Endometrial microvascular endothelial cells (primary cell): ENCODE measurements at regions not wholly inside any gene's neighbourhood (a gene's known extent, or its start where the extent isn't known, plus 50 kb on each side); places are given as distances from the start of the nearest gene placed in this dataset.

ENCODE experiments used
- in situ Hi-C: cut with HindIII; loops from 2 replicates; pipeline ENCODE4 v1.10.0; 2017; ENCODE audit warnings: low sequenced_read_pairs, low pct_unique_long_range_greater_than_20kb; ENCODE audit errors: inconsistent ontology term

DNA sequence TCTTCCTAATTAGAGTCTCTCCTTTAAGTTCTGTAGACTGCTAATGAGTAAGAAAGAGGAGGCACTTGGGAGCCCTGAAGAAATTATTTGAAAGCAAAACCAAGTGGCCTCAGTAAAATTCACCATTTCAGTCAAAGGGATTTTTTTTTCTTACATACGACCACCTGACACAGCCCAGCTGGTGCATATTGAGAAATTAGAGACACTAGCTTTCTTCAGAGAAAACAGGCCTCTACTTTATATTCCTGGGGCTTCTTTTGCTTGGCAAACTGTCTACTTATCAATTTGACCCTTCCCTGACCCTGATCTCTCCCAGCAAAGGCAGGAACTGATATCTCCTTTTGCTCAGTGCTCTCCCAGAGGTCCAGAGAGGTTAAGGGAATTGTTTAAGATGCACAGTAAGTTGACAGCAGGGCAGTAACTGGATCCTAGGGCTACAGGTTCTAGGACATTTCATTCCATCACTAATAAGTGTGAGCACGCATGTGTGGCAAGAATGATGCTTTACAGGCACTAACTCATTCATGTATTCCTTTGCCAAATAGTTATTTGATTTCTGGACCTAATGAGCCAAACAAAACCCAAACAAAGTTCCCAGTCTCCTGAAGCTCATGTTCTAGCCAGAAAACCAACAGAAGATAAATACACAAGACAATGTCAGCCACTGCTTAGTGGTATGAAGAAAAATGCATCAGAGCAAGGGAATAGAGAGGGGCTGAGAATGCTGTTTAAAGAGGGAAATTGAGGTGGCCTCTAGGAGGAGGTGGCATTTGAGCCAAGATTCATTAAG is 467.6 kb downstream of the SOX6 start:
- in situ Hi-C loops, result no loop called here

DNA sequence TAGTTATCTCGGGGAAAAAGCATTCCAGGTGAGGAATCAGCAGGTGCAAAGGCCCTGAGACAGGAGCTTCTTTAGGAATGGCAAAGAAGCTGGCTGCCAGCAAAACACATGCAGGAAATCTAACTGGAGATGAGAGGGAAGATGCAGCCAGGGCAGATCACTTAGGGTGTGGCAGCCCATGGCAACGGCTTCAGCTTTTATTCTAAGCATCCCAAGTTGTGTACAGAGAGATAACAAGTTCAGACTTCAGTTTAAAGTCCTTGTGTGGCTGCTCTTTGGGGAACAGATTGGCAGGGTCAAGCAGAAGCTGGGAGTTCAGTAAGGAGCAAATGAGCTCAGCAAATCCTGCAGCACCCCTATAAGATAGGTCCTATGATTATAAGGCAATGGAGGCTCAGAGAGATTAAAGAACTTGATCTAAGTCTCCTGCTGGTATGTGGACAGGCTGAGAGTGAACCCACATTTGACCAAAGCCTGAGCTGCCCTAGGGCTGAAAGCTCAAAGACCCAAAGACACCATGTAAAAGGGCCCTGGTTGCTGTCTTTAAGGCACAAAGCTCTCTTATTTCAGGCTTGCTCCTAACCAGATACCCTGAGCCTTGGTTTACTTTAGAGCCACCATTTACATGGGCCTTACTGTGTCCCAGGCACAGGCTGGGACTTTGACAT is 466.8 kb downstream of the SOX6 start:
- in situ Hi-C loops, result no loop called here

DNA sequence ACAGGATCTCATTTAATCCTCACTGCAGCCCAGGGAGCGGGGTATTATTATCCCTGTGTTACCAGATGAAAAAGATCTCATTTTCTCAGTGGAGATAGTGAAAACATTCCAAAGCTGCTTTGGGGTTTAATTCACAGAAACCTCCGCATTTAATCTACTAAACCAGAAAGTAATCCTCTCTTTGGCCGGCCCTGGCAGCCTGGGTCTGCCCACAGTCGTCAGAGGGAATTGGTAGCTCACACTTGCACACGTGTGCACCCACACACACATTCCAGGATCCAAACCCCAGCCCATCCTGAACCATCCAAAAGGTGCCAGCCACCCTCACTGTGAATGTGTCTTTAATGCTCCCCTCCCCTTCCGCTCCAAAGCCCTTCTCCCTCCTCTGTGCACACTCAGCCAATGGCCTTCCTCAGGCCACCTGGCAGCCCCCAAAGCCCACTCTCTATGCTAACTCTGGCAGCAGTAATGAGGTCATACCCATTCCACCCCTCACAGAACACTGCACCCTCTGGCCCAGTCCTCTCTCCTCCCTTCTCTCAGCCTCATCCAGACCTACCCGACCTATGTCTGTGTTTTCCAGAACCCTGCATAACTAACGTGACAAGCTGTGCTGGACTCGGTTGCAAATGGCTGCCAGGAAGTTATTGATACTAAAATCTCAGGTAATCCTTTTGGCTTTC is 466.2 kb downstream of the SOX6 start:
- in situ Hi-C loops, result no loop called here

DNA sequence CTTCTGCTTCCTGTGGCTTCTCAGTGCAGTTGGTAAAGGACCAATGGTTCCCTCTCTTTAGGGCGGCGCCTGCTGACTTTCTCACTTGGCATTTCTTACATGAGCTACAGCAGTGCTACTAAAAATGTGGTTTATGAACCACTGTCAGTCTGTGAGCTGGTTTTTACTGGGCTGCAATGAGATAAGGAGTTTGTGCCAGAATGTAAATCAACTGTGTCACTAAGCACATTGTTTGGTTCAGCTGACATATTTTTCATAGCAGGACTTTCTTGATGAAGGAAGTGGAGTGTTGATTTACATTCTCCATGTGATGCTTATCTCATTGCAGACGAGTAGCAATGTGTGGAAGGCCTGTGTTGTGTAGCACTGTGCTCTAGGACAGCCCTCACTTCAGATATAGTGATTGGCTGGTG is 463.3 kb downstream of the SOX6 start:
- in situ Hi-C loops, result no loop called here

DNA sequence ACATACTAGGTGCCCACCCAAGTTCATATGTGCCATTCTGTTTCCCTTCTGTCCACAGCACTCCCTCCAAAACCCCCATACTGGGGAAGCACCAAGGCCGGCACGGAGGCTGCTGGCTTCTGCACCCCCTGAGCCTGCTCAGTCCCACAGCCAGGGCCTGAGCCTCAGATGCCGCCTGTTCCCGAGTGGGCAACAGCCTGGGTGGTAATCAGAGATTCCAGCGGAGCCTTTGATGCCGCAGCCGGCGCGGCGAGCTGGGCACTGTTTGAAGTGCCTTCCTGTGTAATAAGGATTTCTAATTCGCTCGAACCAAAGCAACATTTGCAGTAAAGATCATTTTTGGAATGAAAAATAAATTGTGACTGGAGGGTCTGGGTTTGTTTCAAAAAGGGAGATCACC is 460.3 kb downstream of the SOX6 start:
- in situ Hi-C loops, result no loop called here

DNA sequence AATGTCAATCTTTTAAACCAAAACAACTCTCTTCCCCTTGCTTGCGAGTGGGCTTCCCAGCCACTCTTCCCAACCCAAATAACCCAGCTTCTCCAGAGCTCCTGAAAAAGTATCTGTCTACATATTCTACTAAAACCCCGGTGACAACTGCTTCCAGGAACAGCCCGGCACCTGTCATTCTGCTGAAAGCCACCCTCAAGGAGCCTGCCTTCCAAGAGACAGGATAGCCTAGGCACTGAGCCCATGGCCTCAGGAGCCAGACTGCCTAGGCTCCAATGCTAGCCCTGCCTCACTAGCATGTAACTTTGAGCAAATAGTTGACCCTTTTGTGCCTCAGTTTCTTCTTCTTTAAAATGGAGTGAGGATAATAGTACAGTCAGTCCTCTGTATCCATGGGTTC is 459.8 kb downstream of the SOX6 start:
- in situ Hi-C loops, result no loop called here

DNA sequence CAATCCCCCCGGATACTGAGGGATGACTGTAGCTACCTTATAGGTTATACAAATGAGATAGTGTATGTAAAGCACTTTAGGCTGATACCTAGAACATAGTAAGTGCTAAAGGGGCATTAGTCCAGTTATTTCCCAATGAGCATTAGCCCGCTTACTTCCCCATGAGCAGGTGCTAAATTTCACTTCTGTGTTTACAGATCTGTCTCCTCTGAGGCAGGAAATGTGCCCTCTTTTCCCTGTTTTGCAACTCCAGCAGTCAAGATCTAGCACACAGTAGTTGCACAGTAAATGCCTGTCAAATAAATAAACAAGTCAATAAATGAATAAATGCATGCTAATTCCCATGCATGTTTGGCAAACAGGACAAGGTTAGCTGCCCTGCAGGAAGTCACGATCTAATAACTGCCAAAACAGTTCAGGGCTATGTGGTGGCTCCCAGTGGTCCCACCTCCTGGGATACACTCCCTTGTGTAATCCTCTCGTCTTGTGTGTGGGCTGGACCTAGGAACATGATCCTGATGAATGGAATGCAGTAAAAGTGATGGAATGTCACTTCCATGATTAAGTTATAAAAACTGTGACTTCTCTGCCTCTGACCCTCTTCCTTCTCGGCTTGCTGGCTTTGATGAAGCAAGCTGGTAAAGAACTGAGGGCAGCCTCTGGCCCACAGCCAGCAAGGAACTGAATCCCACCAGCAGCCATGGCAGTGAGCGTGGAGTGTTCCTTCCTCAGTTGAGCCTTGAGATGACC is 459.0 kb downstream of the SOX6 start:
- in situ Hi-C loops, result no loop called here

DNA sequence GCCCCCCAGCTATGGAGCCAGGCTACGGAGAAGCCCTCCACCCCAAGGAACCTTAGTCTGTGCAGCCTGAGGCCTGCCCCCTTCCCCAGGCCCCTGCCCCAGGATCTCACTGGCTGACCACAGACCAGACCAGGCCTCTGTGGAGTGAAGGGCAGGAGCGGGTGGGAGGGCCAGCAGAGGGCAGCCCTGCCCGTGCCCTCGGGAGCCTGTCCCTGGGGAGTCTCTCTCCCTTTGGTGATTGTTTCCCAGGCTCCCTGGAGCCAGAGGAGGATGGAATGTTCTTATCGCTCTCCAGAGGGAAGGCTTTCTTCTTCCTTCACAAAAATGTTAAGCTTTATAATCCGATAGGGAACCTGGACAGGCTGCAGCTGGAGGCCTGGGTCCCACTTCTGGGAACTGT is 455.3 kb downstream of the SOX6 start:
- in situ Hi-C loops, result loop anchor here (25.0 kb wide), 1 partner anchor 89 kb away; no protein-coding TSS in a partner anchor

DNA sequence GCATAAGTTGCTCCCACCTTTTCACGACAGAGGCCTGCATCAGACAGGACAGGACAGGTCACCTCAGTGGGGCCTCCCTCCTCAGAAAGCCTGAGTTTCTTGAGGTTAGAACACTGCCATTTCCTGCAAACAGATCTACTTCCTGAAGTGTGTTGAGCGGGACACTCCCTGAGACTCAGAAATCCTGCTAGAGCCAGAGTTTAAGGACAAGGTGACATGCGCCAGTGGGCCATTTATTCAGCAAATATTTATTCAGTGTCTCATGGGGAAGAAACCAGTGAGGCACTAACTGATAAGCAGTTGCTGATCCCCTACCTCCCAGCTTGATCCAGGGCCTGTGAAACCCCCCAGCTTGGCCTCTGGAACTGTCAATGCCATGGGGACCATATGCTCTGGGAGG is 454.6 kb downstream of the SOX6 start:
- in situ Hi-C loops, result loop anchor here (25.0 kb wide), 1 partner anchor 89 kb away; no protein-coding TSS in a partner anchor

DNA sequence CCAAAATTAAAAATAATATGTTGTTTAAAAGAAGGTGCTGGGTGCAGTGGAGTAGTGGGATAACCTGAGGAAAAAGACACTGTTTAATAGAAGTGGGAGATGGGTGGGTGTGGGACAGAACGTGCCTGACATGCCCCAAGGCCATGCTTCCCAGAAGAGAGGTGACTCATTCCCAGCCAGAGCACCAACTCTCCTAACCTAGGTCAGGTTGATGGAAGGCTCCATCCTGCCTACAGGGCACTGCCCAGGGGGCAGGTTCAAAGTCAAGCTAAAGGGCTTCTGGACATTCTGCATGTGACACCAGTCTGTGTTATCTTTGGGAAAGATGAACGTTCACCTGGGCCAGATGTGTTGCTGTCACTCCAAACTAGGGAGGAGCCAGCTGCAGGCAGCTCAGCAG is 453.1 kb downstream of the SOX6 start:
- in situ Hi-C loops, result loop anchor here (25.0 kb wide), 1 partner anchor 91 kb away; no protein-coding TSS in a partner anchor

DNA sequence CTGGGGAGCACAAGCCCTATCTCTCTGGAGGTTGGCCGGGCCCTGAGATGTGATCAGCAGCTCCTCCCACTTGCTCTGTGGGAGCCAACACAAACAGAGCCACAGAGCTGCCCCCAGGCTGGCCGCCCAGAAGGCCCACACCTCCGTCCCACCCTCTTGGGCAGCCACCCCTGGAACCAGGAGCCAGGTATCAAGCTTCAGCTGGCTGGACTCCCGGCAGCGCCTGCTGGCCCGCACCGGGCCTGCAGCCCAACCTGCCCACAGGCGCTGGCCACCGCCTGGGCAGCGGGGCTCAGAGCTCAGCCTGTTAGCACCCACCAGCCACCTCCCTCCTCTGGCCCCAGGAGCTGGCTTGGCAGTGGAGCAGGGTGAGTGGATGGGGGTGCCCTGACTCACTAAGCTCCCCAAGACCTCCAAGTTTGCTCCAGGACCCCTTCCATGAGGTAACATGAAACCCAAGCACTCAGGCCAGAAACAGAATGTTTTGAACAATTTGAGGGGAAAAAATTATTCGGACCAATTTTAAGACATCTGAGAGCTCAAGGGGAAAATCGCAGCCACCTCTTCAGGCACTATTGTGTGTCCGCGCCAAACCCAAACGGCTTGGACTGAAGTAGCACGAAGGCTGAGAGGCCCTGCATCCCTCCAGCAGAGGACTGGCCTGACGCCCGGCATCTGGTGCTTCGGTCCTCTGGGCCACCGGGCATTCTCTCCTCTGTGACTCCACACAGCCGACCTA is 450.8 kb downstream of the SOX6 start:
- in situ Hi-C loops, result loop anchor here (25.0 kb wide), 1 partner anchor 93 kb away; no protein-coding TSS in a partner anchor

DNA sequence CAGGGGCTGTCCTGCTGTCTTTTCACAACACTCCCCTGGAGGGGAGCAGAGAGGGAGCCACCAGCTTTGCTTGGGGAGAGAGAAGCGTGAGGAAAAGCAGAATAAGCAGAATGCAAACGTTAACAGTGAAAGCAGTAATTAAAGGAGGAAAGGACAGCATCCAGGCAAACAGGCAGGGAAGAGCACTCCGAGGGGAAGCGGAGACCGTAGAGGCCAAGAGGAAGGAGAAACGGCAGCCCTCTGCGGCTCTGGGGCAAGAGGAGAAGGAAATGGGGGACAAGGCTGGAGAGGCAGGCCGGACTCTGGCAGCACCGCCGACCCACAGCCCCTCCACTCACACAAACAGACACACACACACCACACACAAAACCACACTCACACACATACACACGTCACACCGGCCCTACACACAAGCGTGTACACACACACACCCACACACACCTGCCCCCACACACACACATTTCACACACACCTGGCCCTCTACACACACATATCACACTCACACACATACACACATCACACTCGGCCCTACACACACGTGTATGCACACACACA is 449.8 kb downstream of the SOX6 start:
- in situ Hi-C loops, result loop anchor here (25.0 kb wide), 1 partner anchor 94 kb away; no protein-coding TSS in a partner anchor

DNA sequence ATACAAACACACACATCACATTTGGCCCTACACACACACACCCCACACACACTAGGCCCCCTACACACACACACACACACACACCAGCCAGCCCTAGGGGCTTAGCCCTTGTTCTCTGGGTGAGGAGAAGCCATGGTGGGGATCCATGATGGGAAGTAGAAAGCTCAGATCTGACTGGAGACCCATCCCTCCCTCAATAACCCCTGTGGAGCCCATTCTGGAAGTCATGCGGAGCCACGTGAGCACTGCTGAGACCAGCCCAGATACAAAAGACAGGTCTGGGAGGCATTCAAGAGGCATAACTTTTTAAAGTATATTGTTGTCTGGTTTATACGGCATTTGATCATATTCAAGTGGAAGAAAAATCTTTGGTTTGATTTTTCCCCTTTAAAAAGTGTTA is 448.5 kb downstream of the SOX6 start:
- in situ Hi-C loops, result loop anchor here (25.0 kb wide), 1 partner anchor 96 kb away; no protein-coding TSS in a partner anchor

DNA sequence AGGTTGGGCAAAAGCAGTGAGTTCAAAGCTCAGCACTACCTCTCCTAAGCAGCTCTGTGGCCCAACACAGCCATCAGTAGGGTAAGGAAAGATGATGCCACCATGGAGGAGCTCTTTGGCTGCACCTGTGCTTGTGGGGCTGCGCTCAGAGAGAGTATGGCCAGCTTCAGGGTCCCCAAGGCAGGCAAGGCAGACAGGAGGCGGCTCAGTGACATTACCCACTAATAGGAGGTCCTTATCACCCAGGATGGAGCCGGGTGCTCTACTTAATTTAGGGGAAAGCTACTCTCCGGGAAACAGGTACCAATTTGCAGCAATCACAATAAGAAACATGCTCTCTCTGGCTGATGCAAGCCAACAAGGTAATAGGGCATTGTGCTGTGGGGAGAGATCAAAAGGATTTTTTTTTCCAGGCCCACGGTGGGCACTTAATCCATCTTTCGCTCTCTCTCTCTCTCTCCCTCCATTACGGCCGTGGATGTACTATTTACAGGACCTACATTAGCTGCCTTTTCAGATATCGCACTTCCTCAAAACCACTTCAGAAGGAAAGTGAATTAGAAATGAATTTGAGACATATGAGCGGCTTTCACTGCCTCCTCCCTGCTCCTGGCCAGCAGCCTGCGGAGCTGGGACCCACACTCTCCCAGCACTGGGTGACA is 446.3 kb downstream of the SOX6 start:
- in situ Hi-C loops, result loop anchor here (25.0 kb wide), 1 partner anchor 98 kb away; no protein-coding TSS in a partner anchor

DNA sequence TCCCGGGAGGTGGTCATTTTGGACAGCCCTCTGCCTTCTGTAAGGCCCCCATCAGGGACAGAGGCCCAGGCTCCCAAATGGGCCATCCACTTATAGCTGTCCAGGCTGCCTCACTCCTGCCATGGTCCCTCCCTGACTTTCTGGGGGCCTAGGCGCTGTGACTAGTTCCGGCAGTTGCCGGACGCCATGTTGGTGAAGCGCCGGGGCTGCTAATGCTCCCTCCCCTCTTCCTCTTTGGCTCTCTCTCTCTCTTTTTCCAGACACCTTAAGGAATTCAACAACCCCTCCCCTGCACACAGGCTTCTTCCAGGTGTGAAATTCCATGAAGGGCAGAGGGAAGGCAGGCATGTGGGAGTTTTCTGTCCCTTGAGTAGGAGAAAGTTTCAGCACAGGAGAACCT is 445.6 kb downstream of the SOX6 start:
- in situ Hi-C loops, result loop anchor here (25.0 kb wide), 1 partner anchor 98 kb away; no protein-coding TSS in a partner anchor

DNA sequence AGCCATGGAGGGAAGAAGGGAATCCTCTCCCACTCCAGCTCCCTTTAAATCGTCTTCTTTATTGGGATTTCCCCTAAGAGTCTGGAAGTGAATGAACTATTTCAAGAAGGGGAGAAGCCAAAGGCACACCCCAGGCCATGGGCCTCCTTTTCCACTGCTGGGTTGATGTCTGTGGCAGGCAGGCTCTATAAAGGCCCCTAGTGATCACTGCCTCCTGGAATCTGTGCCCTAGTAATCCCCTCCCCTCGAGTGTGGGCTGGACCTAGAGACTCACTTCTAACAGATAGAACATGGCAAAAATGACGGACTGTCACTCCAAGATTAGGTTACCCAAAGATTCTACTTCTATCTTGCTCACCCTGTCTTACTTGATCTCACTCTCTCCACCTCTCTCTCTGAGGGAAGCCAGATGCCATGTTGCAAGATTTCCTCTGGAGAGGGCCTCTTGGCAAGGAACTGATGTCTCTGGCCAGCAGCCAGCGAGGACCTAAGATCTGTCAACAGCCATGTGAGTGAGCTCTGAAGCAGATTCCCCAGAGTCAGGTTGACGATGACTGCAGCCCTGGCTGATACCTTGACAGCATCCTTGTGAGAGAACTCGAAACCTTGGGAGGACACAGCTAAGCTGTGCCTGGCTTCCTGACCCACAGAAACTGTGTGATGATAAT is 444.8 kb downstream of the SOX6 start:
- in situ Hi-C loops, result loop anchor here (25.0 kb wide), 1 partner anchor 99 kb away; no protein-coding TSS in a partner anchor

DNA sequence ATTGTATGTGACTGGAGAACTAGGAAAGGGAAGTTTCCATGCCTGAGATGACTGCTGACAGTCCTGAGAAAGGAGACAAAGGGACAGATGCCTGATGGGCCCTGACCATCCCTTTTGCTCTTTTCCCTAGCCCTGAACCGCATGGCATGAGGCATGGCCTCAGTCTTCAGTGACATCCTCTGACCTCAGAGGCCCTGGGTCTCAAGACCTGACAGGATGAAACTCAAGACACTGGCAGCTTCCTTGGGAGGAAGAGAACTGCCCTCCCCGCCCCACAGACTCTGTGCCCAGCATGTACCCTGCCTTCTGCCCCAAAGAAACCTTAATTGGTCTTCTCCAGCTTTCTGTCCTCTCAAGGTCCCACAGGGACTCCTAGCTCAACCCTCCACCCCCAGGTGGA is 444.1 kb downstream of the SOX6 start:
- in situ Hi-C loops, result loop anchor here (25.0 kb wide), 1 partner anchor 100 kb away; no protein-coding TSS in a partner anchor
